Erythroblast (primary cell): ENCODE measurements at regions not wholly inside any gene's neighbourhood (a gene's known extent, or its start where the extent isn't known, plus 50 kb on each side); places are given as distances from the start of the nearest gene placed in this dataset.
A peak's percentile ranks its signal among the peaks of the same experiment; 100 is the strongest.

Experiments used
- DNase-seq, 2 experiments: peaks; one replicate each; lab custom pipeline; 2025; lab: John Stamatoyannopoulos, UW
- GATA1 ChIP-seq: IDR thresholded peaks from 2 replicates; pipeline ENCODE4 v1.6.1; 2011; ENCODE audit warnings: low read depth, mild to moderate bottlenecking, control low read depth, low read length, moderate library complexity
- POLR2A ChIP-seq: IDR thresholded peaks from 2 replicates; pipeline ENCODE4 v1.6.1; 2011; ENCODE audit warnings: mild to moderate bottlenecking, low read length

GRCh38 chr13:106637519-106637918 is 69.6 kb upstream of the ARGLU1 start:
- TF ChIP-seq GATA1 (no peak), POLR2A (no peak)
- no peak for DNase-seq

GRCh38 chr13:106636492-106636891 is 68.6 kb upstream of the ARGLU1 start:
- no peak for TF ChIP-seq GATA1
- TF ChIP-seq POLR2A, result no peak
- no peak for DNase-seq

DNA sequence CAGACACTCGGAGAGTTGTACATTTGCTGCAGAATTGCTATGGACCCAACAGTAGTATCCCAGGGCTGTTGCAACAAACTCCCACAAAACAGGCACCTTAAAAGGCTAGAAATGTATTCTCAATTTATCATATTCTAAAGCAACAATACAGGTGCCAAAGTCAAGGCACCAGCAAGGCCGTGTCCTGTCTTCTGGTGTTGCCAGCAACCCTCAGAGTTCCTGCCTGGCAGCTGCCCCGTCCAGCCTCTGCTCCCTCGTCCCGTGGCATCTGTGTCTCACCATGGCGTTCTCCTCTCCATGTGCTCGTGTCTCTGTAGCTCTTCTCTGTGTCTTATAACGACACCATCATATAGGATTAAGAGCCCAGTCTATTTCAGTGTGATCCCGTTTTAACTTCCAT is 67.7 kb upstream of the ARGLU1 start:
- DNase-seq, result no peak
- TF ChIP-seq GATA1, result no peak
- no peak for TF ChIP-seq POLR2A

GRCh38 chr13:106633321-106633720 is 65.4 kb upstream of the ARGLU1 start:
- DNase-seq, result no peak
- TF ChIP-seq POLR2A (no peak), GATA1 (no peak)

- no peak for TF ChIP-seq POLR2A
- no peak for TF ChIP-seq GATA1
These were observed 62.7 kb upstream of the ARGLU1 start for GRCh38 chr13:106630650-106631049.

DNA sequence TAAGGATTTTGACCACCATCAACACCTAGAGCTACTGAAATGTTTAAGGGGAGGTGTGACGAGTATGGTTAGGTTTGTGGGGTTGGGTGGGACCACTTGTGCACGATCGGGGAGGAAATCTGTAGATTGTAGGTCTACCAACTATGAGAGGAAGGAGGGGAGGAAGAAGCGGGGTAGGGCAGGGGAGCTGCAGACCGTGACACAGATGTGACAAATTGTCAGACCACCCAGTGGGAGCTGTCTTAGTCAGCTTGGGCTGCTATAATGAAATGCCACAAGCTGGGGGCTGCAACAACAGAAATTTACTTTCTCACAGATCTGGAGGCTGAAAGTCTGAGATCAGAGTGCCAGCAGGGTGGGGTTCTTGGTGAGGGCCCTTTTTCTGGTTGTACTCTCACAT is 62.2 kb upstream of the ARGLU1 start:
- DNase-seq, result no peak
- TF ChIP-seq POLR2A (no peak), GATA1 (no peak)

More at GRCh38 chr13:106630650-106631049, 62.7 kb upstream of the ARGLU1 start:
- DNase-seq, result no peak

DNA sequence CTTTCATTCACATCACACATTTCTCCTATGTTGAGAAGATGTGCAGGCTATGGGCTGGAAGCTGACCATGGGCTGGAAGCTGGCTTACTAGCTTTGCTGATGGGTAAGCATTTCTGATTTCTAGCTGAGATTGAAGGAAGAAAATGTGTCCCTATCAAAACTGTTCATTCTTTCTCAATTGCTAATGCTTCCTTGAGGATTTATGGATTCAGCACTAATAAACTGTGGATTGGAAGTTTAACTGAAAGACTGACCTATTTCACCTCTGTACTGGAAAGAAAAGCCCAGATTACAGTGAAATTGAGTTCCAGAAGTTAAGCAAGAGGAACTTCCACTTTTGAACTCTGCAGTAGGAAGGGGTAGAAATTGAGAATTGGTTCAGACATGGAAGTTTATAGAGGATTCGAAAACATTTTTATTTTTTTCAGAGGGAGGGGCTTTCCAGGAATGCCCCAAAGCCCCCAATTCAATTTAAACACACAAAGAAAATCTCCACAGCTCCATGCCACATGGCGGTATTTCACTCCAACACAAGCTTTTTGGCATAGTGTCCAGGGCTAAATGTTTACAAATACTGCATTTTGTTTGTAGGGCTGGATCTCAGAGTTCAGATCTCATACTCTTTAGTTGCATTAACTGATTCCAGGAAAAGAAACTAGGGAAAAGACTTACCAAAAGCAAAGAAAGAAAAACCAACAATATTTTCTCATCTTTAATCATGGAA is 61.2 kb upstream of the ARGLU1 start:
- DNase-seq, result no peak
- TF ChIP-seq POLR2A, result no peak
- no peak for TF ChIP-seq GATA1

DNA sequence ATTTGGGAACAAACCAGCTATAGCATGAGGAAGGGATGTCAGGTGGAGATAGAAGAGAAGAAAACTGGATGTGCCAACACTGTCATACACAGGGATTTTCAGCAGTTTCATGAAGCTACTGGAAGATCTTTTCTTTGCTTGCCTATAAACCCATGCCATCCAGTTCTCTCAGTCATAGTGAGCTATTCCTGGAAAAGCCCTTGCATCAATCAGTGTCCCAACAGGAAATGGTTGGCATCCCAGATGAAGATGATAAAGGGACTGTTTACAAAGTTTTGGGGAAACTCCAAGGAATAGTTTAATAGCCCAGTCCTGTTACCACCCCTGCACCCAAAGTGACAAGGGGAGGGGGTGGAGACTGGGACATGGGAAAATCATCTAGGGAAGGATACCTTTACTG is 58.5 kb upstream of the ARGLU1 start:
- TF ChIP-seq POLR2A, result no peak
- no peak for DNase-seq

- TF ChIP-seq GATA1, result no peak
- TF ChIP-seq POLR2A, result no peak
- no peak for DNase-seq
These were observed 57.6 kb upstream of the ARGLU1 start for GRCh38 chr13:106625578-106625977.

- no peak for DNase-seq
- TF ChIP-seq GATA1, result no peak
- no peak for TF ChIP-seq POLR2A
These were observed 56.0 kb upstream of the ARGLU1 start for GRCh38 chr13:106623799-106624460.

GRCh38 chr13:106621833-106622232 is 53.9 kb upstream of the ARGLU1 start:
- TF ChIP-seq GATA1 (no peak), POLR2A (no peak)

GRCh38 chr13:106619688-106620555 is 52.0 kb upstream of the ARGLU1 start:
- TF ChIP-seq GATA1 (no peak), POLR2A (no peak)
- DNase-seq, result peak; percentile 43 to 52

More at GRCh38 chr13:106621833-106622232, 53.9 kb upstream of the ARGLU1 start:
- no peak for DNase-seq
